Skeletal muscle satellite cell (primary cell): ENCODE measurements at regions not wholly inside any gene's neighbourhood (a gene's known extent, or its start where the extent isn't known, plus 50 kb on each side); places are given as distances from the start of the nearest gene placed in this dataset.

Experiments used
- H3K27me3 ChIP-seq: 2 replicates; pipeline ENCODE4 v1.7.0; 2013; ENCODE audit warnings: low read length; ENCODE audit not compliant: control insufficient read depth, insufficient read depth
- H3K36me3 ChIP-seq: 2 replicates; pipeline ENCODE4 v1.7.0; 2013; ENCODE audit warnings: mild to moderate bottlenecking, control low read depth, low read length; ENCODE audit not compliant: insufficient read depth
- H3K4me1 ChIP-seq: 2 replicates; pipeline ENCODE4 v1.7.0; 2013; ENCODE audit warnings: low read length; ENCODE audit not compliant: control insufficient read depth, insufficient read depth
- H3K4me2 ChIP-seq: 2 replicates; pipeline ENCODE4 v1.7.0; 2013; ENCODE audit warnings: mild to moderate bottlenecking, low read length
- H3K4me3 ChIP-seq: 2 replicates; pipeline ENCODE4 v1.7.0; 2013; ENCODE audit warnings: low read length
- H3K9ac ChIP-seq: 2 replicates; pipeline ENCODE4 v1.7.0; 2013; ENCODE audit warnings: mild to moderate bottlenecking, low read depth, low read length, moderate library complexity
- H3K9me3 ChIP-seq: replicated peaks from 2 replicates; pipeline ENCODE4 v1.7.0; 2013; ENCODE audit warnings: mild to moderate bottlenecking, control low read depth, low read length

GRCh38 chr5:128633901-128634300 is 95.9 kb upstream of the FBN2 start:
- Histone ChIP-seq H3K4me3 (no peak overlapping the region), H3K9ac (no peak overlapping the region), H3K9me3 (no peaks in the 10 kb centered on the region), H3K36me3 (no peaks in the 10 kb centered on the region), H3K27me3 (no peaks in the 10 kb centered on the region), H3K4me1 (peaks cover 21% of the 10 kb centered on the region), H3K4me2 (no peak overlapping the region)

- no peaks in the 10 kb centered on the region for H3K36me3 ChIP-seq
- peaks cover 13% of the 10 kb centered on the region for H3K4me1 ChIP-seq
- H3K9ac ChIP-seq = no peak overlapping the region
- H3K4me2 ChIP-seq = no peak overlapping the region
- no peaks in the 10 kb centered on the region for H3K27me3 ChIP-seq
- no peak overlapping the region for H3K4me3 ChIP-seq
- no peaks in the 10 kb centered on the region for H3K9me3 ChIP-seq
Measured at GRCh38 chr5:128635379-128635778, 97.3 kb upstream of the FBN2 start.

- no peaks in the 10 kb centered on the region for H3K27me3 ChIP-seq
- H3K9ac ChIP-seq = no peak overlapping the region
- H3K4me1 ChIP-seq = peaks cover 13% of the 10 kb centered on the region
- H3K4me2 ChIP-seq = no peak overlapping the region
- no peaks in the 10 kb centered on the region for H3K9me3 ChIP-seq
- no peaks in the 10 kb centered on the region for H3K36me3 ChIP-seq
- no peak overlapping the region for H3K4me3 ChIP-seq
Measured at GRCh38 chr5:128636361-128636760, 98.3 kb upstream of the FBN2 start.

GRCh38 chr5:128637031-128637430 is 99.0 kb upstream of the FBN2 start:
- H3K9ac ChIP-seq = no peak overlapping the region
- H3K4me2 ChIP-seq = no peak overlapping the region
- H3K9me3 ChIP-seq = no peaks in the 10 kb centered on the region
- H3K4me1 ChIP-seq = peaks cover 10% of the 10 kb centered on the region
- H3K36me3 ChIP-seq = no peaks in the 10 kb centered on the region
- no peaks in the 10 kb centered on the region for H3K27me3 ChIP-seq
- H3K4me3 ChIP-seq = no peak overlapping the region

GRCh38 chr5:128641861-128642260 is 103.8 kb upstream of the FBN2 start:
- Histone ChIP-seq H3K36me3 (no peaks in the 10 kb centered on the region), H3K9me3 (no peaks in the 10 kb centered on the region), H3K4me1 (peaks cover 26% of the 10 kb centered on the region), H3K4me3 (no peak overlapping the region), H3K9ac (no peak overlapping the region), H3K4me2 (no peak overlapping the region), H3K27me3 (no peaks in the 10 kb centered on the region)

GRCh38 chr5:128644863-128645262 is 106.8 kb upstream of the FBN2 start:
- no peaks in the 10 kb centered on the region for H3K27me3 ChIP-seq
- peaks cover 36% of the 10 kb centered on the region for H3K4me1 ChIP-seq
- no peaks in the 10 kb centered on the region for H3K36me3 ChIP-seq
- H3K4me2 ChIP-seq = peak overlapping the region; percentile 77
- peak overlapping the region; percentile 15 for H3K9ac ChIP-seq
- H3K9me3 ChIP-seq = no peaks in the 10 kb centered on the region
- H3K4me3 ChIP-seq = peak overlapping the region; percentile 47

GRCh38 chr5:128645581-128645980 is 107.5 kb upstream of the FBN2 start:
- no peaks in the 10 kb centered on the region for H3K9me3 ChIP-seq
- H3K9ac ChIP-seq = peak overlapping the region; percentile 15
- no peaks in the 10 kb centered on the region for H3K36me3 ChIP-seq
- H3K4me1 ChIP-seq = peaks cover 36% of the 10 kb centered on the region
- no peak overlapping the region for H3K4me3 ChIP-seq
- no peaks in the 10 kb centered on the region for H3K27me3 ChIP-seq
- peak overlapping the region; percentile 77 for H3K4me2 ChIP-seq

- Histone ChIP-seq H3K36me3 (no peaks in the 10 kb centered on the region), H3K4me1 (peaks cover 36% of the 10 kb centered on the region), H3K4me2 (no peak overlapping the region), H3K9me3 (no peaks in the 10 kb centered on the region), H3K27me3 (no peaks in the 10 kb centered on the region), H3K4me3 (no peak overlapping the region), H3K9ac (no peak overlapping the region)
Measured at GRCh38 chr5:128646176-128646575, 108.1 kb upstream of the FBN2 start.

- H3K36me3 ChIP-seq = no peaks in the 10 kb centered on the region
- H3K27me3 ChIP-seq = no peaks in the 10 kb centered on the region
- no peak overlapping the region for H3K4me3 ChIP-seq
- peaks cover 33% of the 10 kb centered on the region for H3K4me1 ChIP-seq
- H3K4me2 ChIP-seq = peak overlapping the region; percentile 19
- H3K9ac ChIP-seq = no peak overlapping the region
- no peaks in the 10 kb centered on the region for H3K9me3 ChIP-seq
Measured at GRCh38 chr5:128649192-128649591, 111.1 kb upstream of the FBN2 start.

- no peak overlapping the region for H3K4me2 ChIP-seq
- H3K4me3 ChIP-seq = no peak overlapping the region
- H3K36me3 ChIP-seq = no peaks in the 10 kb centered on the region
- H3K4me1 ChIP-seq = peaks cover 4% of the 10 kb centered on the region
- H3K27me3 ChIP-seq = no peaks in the 10 kb centered on the region
- H3K9me3 ChIP-seq = no peaks in the 10 kb centered on the region
- H3K9ac ChIP-seq = no peak overlapping the region
Measured at GRCh38 chr5:128662997-128663396, 125.0 kb upstream of the FBN2 start.

- H3K9ac ChIP-seq = no peak overlapping the region
Measured at GRCh38 chr5:128665747-128666355, 127.8 kb upstream of the FBN2 start.

GRCh38 chr5:128667152-128667551 is 129.1 kb upstream of the FBN2 start:
- H3K4me1 ChIP-seq = peaks cover 4% of the 10 kb centered on the region
- no peak overlapping the region for H3K9ac ChIP-seq
- H3K4me2 ChIP-seq = no peak overlapping the region
- no peak overlapping the region for H3K4me3 ChIP-seq
- no peaks in the 10 kb centered on the region for H3K27me3 ChIP-seq
- no peaks in the 10 kb centered on the region for H3K9me3 ChIP-seq
- H3K36me3 ChIP-seq = no peaks in the 10 kb centered on the region

More at GRCh38 chr5:128665747-128666355, 127.8 kb upstream of the FBN2 start:
- Histone ChIP-seq H3K4me1 (peaks cover 4% of the 10 kb centered on the region), H3K4me3 (no peak overlapping the region), H3K36me3 (no peaks in the 10 kb centered on the region), H3K9me3 (no peaks in the 10 kb centered on the region), H3K27me3 (no peaks in the 10 kb centered on the region), H3K4me2 (no peak overlapping the region)
